ENCODE measurements at regions not wholly inside any gene's neighbourhood (a gene's known extent, or its start where the extent isn't known, plus 50 kb on each side); places are given as distances from the start of the nearest gene placed in this dataset.

GRCh38 chr6:108739496-108740330 lies 108.5 kb upstream of the ARMC2 start:
- DNase-seq (ENCODE audit: extremely low spot score), result no peak
- TF ChIP-seq CTCF (IDR thresholded peaks at IDR 0.05; ENCODE audit: control extremely low read depth, extremely low read depth, low read depth, missing control alignments), result no peak
- ChIA-PET POLR2A (no interaction called here), CTCF (interaction anchor here (1.0 kb wide), 1 partner anchor 9 kb away, joined by 3 read pairs; no protein-coding TSS in a partner anchor)

- TF ChIP-seq CTCF (IDR thresholded peaks at IDR 0.05; ENCODE audit: control extremely low read depth, extremely low read depth, low read depth, missing control alignments), result no peak
- CTCF ChIA-PET, result interaction anchor here (1.3 kb wide), 1 partner anchor 14 kb away, joined by 3 read pairs; no protein-coding TSS in a partner anchor
- DNase-seq (ENCODE audit: extremely low spot score), result no peak
- POLR2A ChIA-PET, result no interaction called here
Measured at GRCh38 chr6:108741331-108741989, 106.8 kb upstream of the ARMC2 start.

GRCh38 chr6:108742041-108742440 lies 106.2 kb upstream of the ARMC2 start:
- no peak for DNase-seq (ENCODE audit: extremely low spot score)
- ChIA-PET POLR2A (no interaction called here), CTCF (no interaction called here)
- no peak for TF ChIP-seq CTCF (IDR thresholded peaks at IDR 0.05; ENCODE audit: control extremely low read depth, extremely low read depth, low read depth, missing control alignments)

- CTCF ChIA-PET, result no interaction called here
- DNase-seq (ENCODE audit: extremely low spot score), result no peak
- no peak for TF ChIP-seq CTCF (IDR thresholded peaks at IDR 0.05; ENCODE audit: control extremely low read depth, extremely low read depth, low read depth, missing control alignments)
- POLR2A ChIA-PET, result no interaction called here
Measured at GRCh38 chr6:108744244-108744972, 103.8 kb upstream of the ARMC2 start.

- DNase-seq (ENCODE audit: extremely low spot score), result no peak
- TF ChIP-seq CTCF (IDR thresholded peaks at IDR 0.05; ENCODE audit: control extremely low read depth, extremely low read depth, low read depth, missing control alignments), result no peak
- CTCF ChIA-PET, result interaction anchor here (2.1 kb wide), 1 partner anchor 203 kb away, joined by 4 read pairs; no protein-coding TSS in a partner anchor
- POLR2A ChIA-PET, result no interaction called here
Measured at GRCh38 chr6:108744996-108745395, 103.2 kb upstream of the ARMC2 start.

GRCh38 chr6:108745664-108746336 lies 102.4 kb upstream of the ARMC2 start:
- ChIA-PET POLR2A (no interaction called here), CTCF (interaction anchor here (1.1 to 2.1 kb wide), 2 partner anchors 12 to 204 kb away, joined by 3 to 4 read pairs; no protein-coding TSS in a partner anchor)
- no peak for DNase-seq (ENCODE audit: extremely low spot score)
- TF ChIP-seq CTCF (IDR thresholded peaks at IDR 0.05; ENCODE audit: control extremely low read depth, extremely low read depth, low read depth, missing control alignments), result no peak
